ENCODE measurements at regions not wholly inside any gene's neighbourhood (a gene's known extent, or its start where the extent isn't known, plus 50 kb on each side); places are given as distances from the start of the nearest gene placed in this dataset.
"Not testable (repeated sequence)": the region's sequence is repeated elsewhere in the genome, so short reads cannot be mapped to it uniquely, and the experiment has no call there.

GRCh38 chr17:71501711-71502110, 619.1 kb upstream of the SOX9 start:
- no peak for DNase-seq

- DNase-seq, result no peak
Measured at GRCh38 chr17:71502443-71502842, 618.4 kb upstream of the SOX9 start.

DNA sequence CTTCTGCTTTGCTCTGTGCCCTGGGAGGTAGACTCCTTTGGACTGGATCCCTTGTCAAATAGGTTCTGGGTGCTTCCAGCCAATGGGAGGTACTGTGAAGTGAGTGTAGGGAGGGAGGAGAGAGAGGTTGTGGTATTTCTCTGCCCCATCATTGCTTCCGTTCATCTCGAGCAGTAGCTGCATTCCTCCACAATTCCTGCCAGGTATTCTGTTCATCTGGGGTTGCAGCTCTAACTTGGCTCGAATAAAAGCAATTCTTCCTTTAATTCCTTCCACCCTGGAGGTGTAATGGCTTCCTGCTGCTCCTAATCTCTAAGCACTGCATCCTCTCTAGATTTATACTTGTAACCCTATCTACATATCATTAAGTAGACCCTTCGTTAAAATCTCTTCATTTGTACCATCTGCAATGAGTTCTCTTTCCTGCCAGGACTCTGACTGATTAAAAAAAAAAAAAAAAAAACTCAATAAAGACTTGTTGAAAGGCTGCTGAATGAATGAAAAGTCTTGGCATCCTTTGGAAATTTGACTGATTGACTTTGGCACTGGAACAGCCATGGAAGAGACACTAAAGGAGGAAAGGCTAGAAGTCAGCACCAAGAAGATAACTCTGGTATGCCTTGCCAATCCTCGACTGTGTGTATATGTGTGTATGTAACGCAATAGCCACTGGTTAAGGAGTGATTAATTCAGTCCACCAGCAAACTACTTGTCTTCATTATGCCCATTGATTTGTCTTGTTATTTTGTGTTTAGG, 616.9 kb upstream of the SOX9 start:
- no peak for DNase-seq

DNA sequence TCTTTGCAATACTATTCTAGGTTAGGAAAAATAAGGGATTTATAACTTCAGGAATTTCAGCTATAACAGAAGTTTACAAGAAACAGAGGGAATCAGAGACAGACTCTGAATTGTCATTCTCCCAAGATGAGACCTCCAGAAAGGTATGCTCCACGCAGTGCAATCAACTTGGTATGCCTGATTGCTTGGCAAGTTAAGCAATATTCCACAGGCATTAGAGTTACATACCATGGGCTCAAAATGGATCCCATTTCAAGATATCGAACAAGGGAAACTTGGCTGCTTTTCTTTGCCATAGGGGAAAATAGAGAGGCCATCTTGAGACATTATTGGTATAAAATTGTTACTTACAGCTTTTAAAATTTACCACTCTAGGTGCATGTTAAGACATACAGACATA, 615.6 kb upstream of the SOX9 start:
- DNase-seq, result no peak

- DNase-seq, result no peak
Measured at GRCh38 chr17:71505981-71506380, 614.8 kb upstream of the SOX9 start.

- DNase-seq, result no peak
Measured at GRCh38 chr17:71511266-71511995, 609.4 kb upstream of the SOX9 start.

GRCh38 chr17:71513725-71514124, 607.1 kb upstream of the SOX9 start:
- not testable (repeated sequence) for DNase-seq

DNA sequence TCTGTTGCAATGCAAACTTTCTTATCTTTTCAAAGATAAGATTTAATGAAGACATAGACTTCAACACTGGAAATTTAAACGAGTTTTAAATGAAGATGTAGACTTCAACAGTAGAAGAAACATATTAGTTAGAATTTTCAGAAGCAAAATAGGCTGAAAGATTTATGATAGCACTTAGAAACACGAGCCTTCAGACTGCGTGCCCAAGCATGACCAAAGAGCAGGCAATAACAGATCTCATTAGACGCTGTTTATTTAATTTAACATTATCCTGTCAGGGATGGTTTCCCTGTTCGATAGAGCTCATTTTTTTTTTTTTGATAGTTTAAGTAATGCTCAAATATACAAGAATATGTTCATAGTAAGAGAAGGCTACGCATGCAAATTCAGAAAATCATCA, 604.7 kb upstream of the SOX9 start:
- DNase-seq, result no peak

- no peak for DNase-seq
Measured at GRCh38 chr17:71519285-71519684, 601.5 kb upstream of the SOX9 start.

GRCh38 chr17:71521724-71522123, 599.1 kb upstream of the SOX9 start:
- no peak for DNase-seq

DNA sequence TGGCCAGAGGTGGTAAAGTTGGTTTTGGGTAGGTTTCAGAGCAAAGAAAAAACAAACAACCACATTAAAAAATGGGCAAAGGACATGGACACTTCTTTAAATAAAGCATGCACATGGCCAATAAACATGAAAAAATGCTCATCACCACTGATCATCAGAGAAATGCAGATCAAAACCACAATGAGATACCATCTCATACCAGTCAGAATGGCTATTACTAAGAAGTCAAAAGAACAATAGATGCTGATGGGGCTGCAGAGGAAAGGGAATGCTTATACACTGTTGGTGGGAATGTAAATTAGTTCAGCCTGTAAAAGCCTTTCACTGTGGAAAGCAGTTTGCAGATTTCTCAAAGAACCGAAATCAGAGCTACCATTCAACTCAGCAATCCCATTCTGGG, 598.4 kb upstream of the SOX9 start:
- DNase-seq, result no peak

- no peak for DNase-seq
Measured at GRCh38 chr17:71527311-71527710, 593.5 kb upstream of the SOX9 start.

DNA sequence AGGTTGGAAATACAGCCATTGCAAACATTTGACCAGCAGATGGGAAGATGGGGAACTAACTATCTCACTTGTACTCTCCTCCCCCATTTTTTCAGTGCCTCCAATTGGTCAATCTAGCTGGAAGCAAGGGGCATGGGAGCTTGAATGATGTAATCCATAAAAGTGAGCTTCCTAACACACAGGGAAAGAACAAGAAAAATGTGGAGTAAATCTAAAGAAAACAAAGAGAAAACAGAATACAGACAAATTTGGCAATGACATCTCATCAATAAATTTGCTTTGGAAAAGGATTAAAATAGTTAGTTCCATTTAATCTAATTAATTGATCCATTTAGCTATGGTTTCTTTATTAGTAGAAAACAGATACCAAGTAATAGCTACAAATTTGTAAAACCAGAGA, 592.6 kb upstream of the SOX9 start:
- no peak for DNase-seq

- DNase-seq, result no peak
Measured at GRCh38 chr17:71530248-71530647, 590.6 kb upstream of the SOX9 start.

GRCh38 chr17:71535321-71535720, 585.5 kb upstream of the SOX9 start:
- no peak for DNase-seq

GRCh38 chr17:71546419-71546818, 574.4 kb upstream of the SOX9 start:
- no peak for DNase-seq

GRCh38 chr17:71547904-71548303, 572.9 kb upstream of the SOX9 start:
- DNase-seq, result no peak

GRCh38 chr17:71548540-71549190, 572.2 kb upstream of the SOX9 start:
- DNase-seq, result no peak

DNA sequence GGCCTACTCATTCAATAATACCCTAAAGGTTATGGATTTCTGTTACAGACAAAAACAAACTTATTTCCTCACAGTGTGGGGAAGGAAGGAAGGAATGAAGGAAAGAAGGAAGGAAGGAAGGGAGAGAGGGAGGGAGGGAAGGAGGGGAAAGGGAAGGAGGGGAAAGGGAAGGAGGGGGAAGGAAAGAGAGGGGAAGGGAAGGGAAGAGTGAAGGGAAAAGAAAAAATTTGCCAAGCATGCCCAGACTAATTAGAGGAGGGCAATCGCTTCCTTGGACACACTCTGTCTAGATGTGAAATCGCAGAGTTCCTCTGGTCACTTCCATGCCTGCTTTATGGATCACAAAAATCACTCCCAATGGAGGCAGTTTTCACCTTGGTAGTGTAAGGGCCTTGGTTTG, 570.1 kb upstream of the SOX9 start:
- DNase-seq, result no peak

DNA sequence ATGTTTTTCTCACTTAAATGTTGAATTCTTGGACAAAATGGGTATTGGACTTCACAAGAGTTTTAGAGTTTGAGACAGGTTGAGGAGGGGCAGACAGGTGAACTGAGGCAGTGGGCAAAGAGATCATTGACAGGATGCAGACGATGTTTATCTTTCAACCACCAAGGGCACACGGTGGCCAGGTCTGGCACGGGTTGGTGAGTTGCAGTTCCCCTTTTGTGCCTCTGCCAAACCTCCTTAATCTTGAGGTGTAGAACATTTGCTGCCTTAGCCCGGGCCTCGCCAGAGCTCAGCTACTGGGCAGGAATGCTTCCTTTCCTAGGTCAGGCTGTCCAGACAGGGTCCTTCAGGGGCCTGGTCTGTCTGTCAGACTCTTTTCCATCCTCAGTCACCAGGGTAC, 567.4 kb upstream of the SOX9 start:
- DNase-seq, result no peak

DNA sequence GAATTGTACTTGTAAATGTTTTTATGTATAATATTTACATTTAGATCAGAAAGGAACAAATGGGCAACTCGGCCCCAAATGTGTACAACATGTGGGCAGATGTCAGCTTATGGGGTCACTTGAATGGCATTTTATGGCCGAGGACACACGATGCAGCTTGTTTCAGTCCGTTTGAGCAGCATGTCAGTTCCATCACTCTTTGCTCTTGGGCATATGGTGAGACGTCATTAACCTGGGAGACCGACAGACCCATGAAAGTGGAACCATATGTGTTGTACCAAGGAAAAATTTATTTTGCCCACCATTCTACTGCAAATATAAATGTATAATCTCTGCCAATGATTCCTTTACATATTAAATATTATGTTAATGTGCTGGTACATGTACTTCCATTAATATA, 561.9 kb upstream of the SOX9 start:
- no peak for DNase-seq

GRCh38 chr17:71572343-71572742, 548.5 kb upstream of the SOX9 start:
- DNase-seq, result no peak

DNA sequence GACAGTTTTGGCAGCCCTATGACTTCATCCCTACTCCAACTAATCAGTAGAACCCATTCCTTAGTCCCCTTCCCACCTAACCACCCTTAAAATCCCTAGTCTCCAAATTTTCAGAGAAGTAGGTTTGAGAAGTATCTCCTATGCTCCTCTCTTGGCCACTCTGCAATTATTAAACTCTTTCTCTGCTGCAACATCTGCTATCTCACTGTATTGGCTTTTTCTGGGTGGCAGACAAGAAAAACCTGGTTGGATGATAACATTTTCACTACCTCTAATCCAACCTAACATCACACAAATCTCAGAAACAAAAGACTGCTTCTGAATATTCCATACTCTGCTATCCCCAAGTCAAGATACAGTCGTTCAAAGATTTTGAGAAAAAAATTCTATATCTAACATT, 542.4 kb upstream of the SOX9 start:
- no peak for DNase-seq
